GM12865 (cell line): ENCODE measurements at regions not wholly inside any gene's neighbourhood (a gene's known extent, or its start where the extent isn't known, plus 50 kb on each side); places are given as distances from the start of the nearest gene placed in this dataset.

Experiments used
- DNase-seq: peaks from one replicate; pipeline ENCODE4 v3.0.0; 2010; ENCODE audit warnings: low read depth
- H3K4me3 ChIP-seq: 2 replicates; pipeline ENCODE4 v1.5.1; 2011; ENCODE audit warnings: mild to moderate bottlenecking, low read depth, low read length, control low read depth
- CTCF ChIP-seq: IDR thresholded peaks from 2 replicates; pipeline ENCODE4 v1.5.1; 2011; ENCODE audit warnings: low read length, control low read depth, low read depth, inconsistent platforms; ENCODE audit not compliant: insufficient read depth; ENCODE audit errors: missing control alignments

- no peak for TF ChIP-seq CTCF
- H3K4me3 ChIP-seq, result no peak overlapping the region
- no peak for DNase-seq
These were observed 413.1 kb upstream of the KIF2B start for GRCh38 chr17:53409588-53409987.

GRCh38 chr17:53406907-53407306, 415.8 kb upstream of the KIF2B start:
- DNase-seq, result no peak
- no peak overlapping the region for H3K4me3 ChIP-seq
- no peak for TF ChIP-seq CTCF

- TF ChIP-seq CTCF, result no peak
- H3K4me3 ChIP-seq, result no peak overlapping the region
- no peak for DNase-seq
These were observed 431.5 kb upstream of the KIF2B start for GRCh38 chr17:53391197-53391596.

- no peak for DNase-seq
- H3K4me3 ChIP-seq, result no peak overlapping the region
- no peak for TF ChIP-seq CTCF
These were observed 432.2 kb upstream of the KIF2B start for GRCh38 chr17:53390575-53390974.

GRCh38 chr17:53387745-53388144, 435.0 kb upstream of the KIF2B start:
- no peak for DNase-seq
- no peak for TF ChIP-seq CTCF
- H3K4me3 ChIP-seq, result no peak overlapping the region

GRCh38 chr17:53353919-53354351, 468.8 kb upstream of the KIF2B start:
- DNase-seq, result no peak
- no peak overlapping the region for H3K4me3 ChIP-seq

More at GRCh38 chr17:53353919-53354351, 468.8 kb upstream of the KIF2B start:
- no peak for TF ChIP-seq CTCF
